NB4 (cell line): ENCODE measurements at regions not wholly inside any gene's neighbourhood (a gene's known extent, or its start where the extent isn't known, plus 50 kb on each side); places are given as distances from the start of the nearest gene placed in this dataset.
A peak's percentile ranks its signal among the peaks of the same experiment; 100 is the strongest.

Source experiments
- DNase-seq: peaks from one replicate; pipeline ENCODE4 v3.0.0; 2010; ENCODE audit warnings: low read depth
- H3K4me3 ChIP-seq: one replicate; pipeline ENCODE4 v1.5.1; 2011; ENCODE audit warnings: mild to moderate bottlenecking, low read depth, low read length, moderate library complexity
- CTCF ChIP-seq: IDR thresholded peaks from one replicate; pipeline ENCODE4 v1.5.1; 2012; ENCODE audit warnings: low read depth, low read length
- MAX ChIP-seq: IDR thresholded peaks from 2 replicates; pipeline ENCODE4 v1.6.1; 2011; ENCODE audit warnings: low read depth, low read length
- MYC ChIP-seq: IDR thresholded peaks from 2 replicates; pipeline ENCODE4 v1.6.1; 2011; ENCODE audit warnings: low read depth, low read length
- POLR2A ChIP-seq: IDR thresholded peaks from 2 replicates; pipeline ENCODE4 v1.6.1; 2011; ENCODE audit warnings: mild to moderate bottlenecking; ENCODE audit not compliant: insufficient read length; ENCODE audit errors: extremely low read depth

GRCh38 chr2:163834221-163834620 lies 98.4 kb upstream of the FIGN start:
- TF ChIP-seq CTCF: no peak
- TF ChIP-seq MYC: no peak
- TF ChIP-seq MAX: no peak
- no peak for TF ChIP-seq POLR2A
- no peak overlapping the region for H3K4me3 ChIP-seq
- DNase-seq: no peak

GRCh38 chr2:163828771-163829170 lies 93.0 kb upstream of the FIGN start:
- TF ChIP-seq POLR2A (no peak), CTCF (no peak), MYC (no peak)
- DNase-seq: no peak
- H3K4me3 ChIP-seq: no peak overlapping the region

- no peak for DNase-seq
- TF ChIP-seq MYC (no peak), MAX (no peak), POLR2A (no peak), CTCF (no peak)
- no peak overlapping the region for H3K4me3 ChIP-seq
These were observed 86.2 kb upstream of the FIGN start for GRCh38 chr2:163822033-163822432.

- no peak overlapping the region for H3K4me3 ChIP-seq
- DNase-seq: no peak
- TF ChIP-seq CTCF (no peak), POLR2A (no peak), MAX (no peak), MYC (no peak)
These were observed 77.2 kb upstream of the FIGN start for GRCh38 chr2:163812926-163813520.

GRCh38 chr2:163808406-163808805 lies 72.6 kb upstream of the FIGN start:
- peak; percentile 9 for DNase-seq
- no peak overlapping the region for H3K4me3 ChIP-seq
- TF ChIP-seq MYC: no peak
- no peak for TF ChIP-seq MAX
- TF ChIP-seq POLR2A: no peak
- TF ChIP-seq CTCF: no peak

- no peak overlapping the region for H3K4me3 ChIP-seq
- DNase-seq: no peak
- TF ChIP-seq CTCF: no peak
- no peak for TF ChIP-seq MYC
- TF ChIP-seq POLR2A: no peak
- no peak for TF ChIP-seq MAX
These were observed 66.5 kb upstream of the FIGN start for GRCh38 chr2:163802284-163802683.
